ENCODE measurements at regions not wholly inside any gene's neighbourhood (a gene's known extent, or its start where the extent isn't known, plus 50 kb on each side); places are given as distances from the start of the nearest gene placed in this dataset.

DNA sequence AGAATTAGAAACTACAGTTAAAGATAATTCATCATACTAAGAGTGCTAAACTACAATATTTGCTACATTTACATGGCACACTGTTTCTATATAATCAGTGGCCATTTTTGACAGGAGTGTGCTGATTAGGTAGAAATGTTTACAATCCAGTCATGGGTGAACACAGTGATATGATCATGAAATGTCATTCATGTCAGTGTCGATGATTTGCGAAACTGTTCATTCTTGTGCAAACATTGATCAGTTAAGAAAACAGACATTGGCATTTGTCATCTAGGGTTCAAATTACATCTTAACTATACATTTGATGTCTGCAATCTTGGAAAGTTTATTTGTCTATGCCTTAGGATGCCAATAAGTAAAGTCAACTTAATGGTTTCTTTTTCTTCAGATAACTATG lies 474.9 kb downstream of the DOK5 start:
- Mint-ChIP-seq H3K36me3 (ENCODE audit: insufficient read depth in 1 of 3, low read depth in 3 of 3) (no peaks in the 10 kb centered on the region), H3K4me1 (no peaks in the 10 kb centered on the region), H3K4me3 (no peak overlapping the region), H3K27me3 (ENCODE audit: low read depth) (peaks cover 3% of the 10 kb centered on the region; the same call in 1 of the 2 replicates), H3K27ac (no peak overlapping the region), H3K9me3 (no peaks in the 10 kb centered on the region)
- H3K4ac ChIP-seq (ENCODE audit: low read depth, low read length) = no peak overlapping the region
- no peak overlapping the region for H3K14ac ChIP-seq (ENCODE audit: insufficient read depth, low read length)
- no peak overlapping the region for H2BK5ac ChIP-seq (ENCODE audit: insufficient read length, low read length)
- H3K9ac ChIP-seq (ENCODE audit: extremely low read depth, insufficient read length, low read length) = no peak overlapping the region
- no peak overlapping the region for H3K23ac ChIP-seq (ENCODE audit: insufficient read length, low read depth, low read length)
- no peaks in the 10 kb centered on the region for H3K9me3 ChIP-seq (ENCODE audit: control insufficient read depth, low read depth, low read length)
- no peaks in the 10 kb centered on the region for H3K4me1 ChIP-seq (ENCODE audit: insufficient read depth, low read length)
- no peak overlapping the region for H2BK120ac ChIP-seq (ENCODE audit: low read depth, low read length, poor library complexity, severe bottlenecking)
- WGBS (ENCODE audit: extremely low coverage, insufficient read length, low lambda C conversion rate) = no CpG with 5 or more reads among the region's 2 CpGs
- H3K4me2 ChIP-seq (ENCODE audit: insufficient read depth, insufficient read length, low read length) = no peak overlapping the region
- no peak overlapping the region for H3K27ac ChIP-seq (ENCODE audit: insufficient read length, low read depth, low read length)
- no peak overlapping the region for H2AK5ac ChIP-seq (ENCODE audit: insufficient read length, low read length)
- no peaks in the 10 kb centered on the region for H3K23me2 ChIP-seq (ENCODE audit: insufficient read length, low read depth, low read length, poor library complexity, severe bottlenecking)
- H2AFZ ChIP-seq (ENCODE audit: low read length) = no peak overlapping the region
- H3K18ac ChIP-seq (ENCODE audit: insufficient read length, low read depth, low read length) = no peak overlapping the region
- H3K27me3 ChIP-seq (ENCODE audit: insufficient read depth, low read length) = no peaks in the 10 kb centered on the region
- H2BK15ac ChIP-seq (ENCODE audit: low read depth, low read length) = no peak overlapping the region
- H3K79me2 ChIP-seq (ENCODE audit: insufficient read depth, low read length) = no peaks in the 10 kb centered on the region
- no peak for DNase-seq
- TF ChIP-seq CTCF (conservative IDR thresholded peaks at IDR 0.05) = no peak
- no peak overlapping the region for H3T11ph ChIP-seq (ENCODE audit: low read length)
- H2BK20ac ChIP-seq (ENCODE audit: low read depth, low read length, poor library complexity, severe bottlenecking) = no peak overlapping the region
- H4K5ac ChIP-seq (ENCODE audit: insufficient read length, low read depth, low read length) = no peak overlapping the region
- H2BK12ac ChIP-seq (ENCODE audit: insufficient read length, low read depth, low read length) = no peak overlapping the region
- no peak overlapping the region for H4K8ac ChIP-seq (replicated peaks; ENCODE audit: insufficient read length, low read depth, low read length)
- no peaks in the 10 kb centered on the region for H3K79me1 ChIP-seq (ENCODE audit: insufficient read depth, low read depth, low read length, poor library complexity, severe bottlenecking)
- H3K56ac ChIP-seq (ENCODE audit: insufficient read length, low read depth, low read length) = no peak overlapping the region
- H4K20me1 ChIP-seq (ENCODE audit: control insufficient read depth, insufficient read depth, insufficient read length) = no peaks in the 10 kb centered on the region
- H4K91ac ChIP-seq (ENCODE audit: insufficient read length, low read depth, low read length) = no peak overlapping the region

All from H9 (cell line).